B cell (primary cell): ENCODE measurements at regions not wholly inside any gene's neighbourhood (a gene's known extent, or its start where the extent isn't known, plus 50 kb on each side); places are given as distances from the start of the nearest gene placed in this dataset.

Source experiments
- EZH2 ChIP-seq: IDR thresholded peaks from 2 replicates; pipeline ENCODE4 v1.6.1; 2012; ENCODE audit warnings: borderline replicate concordance, low read depth, mild to moderate bottlenecking, moderate library complexity, low read length; ENCODE audit not compliant: insufficient read depth, poor library complexity, severe bottlenecking
- TF ChIP-seq, protein P1 (sequence below): fragments of 200-600 bp; IDR thresholded peaks from one replicate; pipeline ENCODE4 v1.8.0; 2022; ENCODE audit warnings: antibody characterized with exemption, mild to moderate bottlenecking

DNA sequence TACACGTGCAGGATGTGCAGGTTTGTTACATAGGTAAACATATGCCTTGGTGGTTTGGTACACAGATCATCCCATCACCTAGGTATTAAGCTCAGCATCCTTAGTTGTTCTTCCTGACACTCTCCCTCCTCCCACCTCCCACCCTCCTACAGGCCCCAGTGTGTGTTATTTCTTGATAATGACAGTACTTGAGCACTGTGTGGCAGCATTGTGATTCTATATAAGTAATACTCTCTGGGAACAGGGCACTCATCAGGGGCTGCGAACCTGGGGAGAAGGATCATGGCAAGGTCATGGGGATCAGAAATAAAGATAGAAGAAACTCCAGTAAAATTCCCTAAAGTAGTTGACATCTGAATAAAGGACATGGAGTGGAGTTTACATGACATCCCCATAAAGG, 1256.2 kb upstream of the CRIM1 start:
- TF ChIP-seq, protein P1, sequence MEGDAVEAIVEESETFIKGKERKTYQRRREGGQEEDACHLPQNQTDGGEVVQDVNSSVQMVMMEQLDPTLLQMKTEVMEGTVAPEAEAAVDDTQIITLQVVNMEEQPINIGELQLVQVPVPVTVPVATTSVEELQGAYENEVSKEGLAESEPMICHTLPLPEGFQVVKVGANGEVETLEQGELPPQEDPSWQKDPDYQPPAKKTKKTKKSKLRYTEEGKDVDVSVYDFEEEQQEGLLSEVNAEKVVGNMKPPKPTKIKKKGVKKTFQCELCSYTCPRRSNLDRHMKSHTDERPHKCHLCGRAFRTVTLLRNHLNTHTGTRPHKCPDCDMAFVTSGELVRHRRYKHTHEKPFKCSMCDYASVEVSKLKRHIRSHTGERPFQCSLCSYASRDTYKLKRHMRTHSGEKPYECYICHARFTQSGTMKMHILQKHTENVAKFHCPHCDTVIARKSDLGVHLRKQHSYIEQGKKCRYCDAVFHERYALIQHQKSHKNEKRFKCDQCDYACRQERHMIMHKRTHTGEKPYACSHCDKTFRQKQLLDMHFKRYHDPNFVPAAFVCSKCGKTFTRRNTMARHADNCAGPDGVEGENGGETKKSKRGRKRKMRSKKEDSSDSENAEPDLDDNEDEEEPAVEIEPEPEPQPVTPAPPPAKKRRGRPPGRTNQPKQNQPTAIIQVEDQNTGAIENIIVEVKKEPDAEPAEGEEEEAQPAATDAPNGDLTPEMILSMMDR, result no peak
- no peak for TF ChIP-seq EZH2
